ENCODE measurements at regions not wholly inside any gene's neighbourhood (a gene's known extent, or its start where the extent isn't known, plus 50 kb on each side); places are given as distances from the start of the nearest gene placed in this dataset.

- no peaks in the 10 kb centered on the region for H3F3A ChIP-seq (ENCODE audit: control insufficient read depth, insufficient read depth)
- H3K4me3 ChIP-seq (ENCODE audit: low read length): no peak overlapping the region
- H3K36me3 ChIP-seq (ENCODE audit: control insufficient read depth, low read length): no peaks in the 10 kb centered on the region
- H3K27me3 ChIP-seq (ENCODE audit: control insufficient read depth, low read length): no peaks in the 10 kb centered on the region
- H3K79me2 ChIP-seq (ENCODE audit: control insufficient read depth, low read length): no peaks in the 10 kb centered on the region
- TF ChIP-seq EZH2phosphoT487 (IDR thresholded peaks at IDR 0.05; ENCODE audit: borderline replicate concordance, low read length) (no peak), CTCF (IDR thresholded peaks at IDR 0.05; ENCODE audit: low read depth, low read length, poor library complexity, severe bottlenecking) (no peak)
- H3K9me2 ChIP-seq (replicated peaks; ENCODE audit: control insufficient read depth, low read length): no peaks in the 10 kb centered on the region
- H4K20me1 ChIP-seq (ENCODE audit: control insufficient read depth, insufficient read depth, low read depth, low read length): no peaks in the 10 kb centered on the region
- H3K4me2 ChIP-seq (ENCODE audit: low read length): no peak overlapping the region
- no peak overlapping the region for H3K27ac ChIP-seq (ENCODE audit: low read depth, low read length)
- no peaks in the 10 kb centered on the region for H3K9me3 ChIP-seq (ENCODE audit: control insufficient read depth, insufficient read depth, low read length)
- no peaks in the 10 kb centered on the region for H3K4me1 ChIP-seq (ENCODE audit: control insufficient read depth, low read length)
These were observed 840.7 kb upstream of the ADAMTS5 start for GRCh38 chr21:27807596-27807995.

GRCh38 chr21:27806281-27806680 lies 839.4 kb upstream of the ADAMTS5 start:
- Histone ChIP-seq H3K9me2 (replicated peaks; ENCODE audit: control insufficient read depth, low read length) (no peaks in the 10 kb centered on the region), H4K20me1 (ENCODE audit: control insufficient read depth, insufficient read depth, low read depth, low read length) (no peaks in the 10 kb centered on the region), H3K27ac (ENCODE audit: low read depth, low read length) (no peak overlapping the region), H3K9me3 (ENCODE audit: control insufficient read depth, insufficient read depth, low read length) (no peaks in the 10 kb centered on the region), H3K79me2 (ENCODE audit: control insufficient read depth, low read length) (no peaks in the 10 kb centered on the region), H3K4me3 (ENCODE audit: low read length) (no peak overlapping the region), H3K4me1 (ENCODE audit: control insufficient read depth, low read length) (no peaks in the 10 kb centered on the region), H3F3A (ENCODE audit: control insufficient read depth, insufficient read depth) (no peaks in the 10 kb centered on the region), H3K36me3 (ENCODE audit: control insufficient read depth, low read length) (no peaks in the 10 kb centered on the region), H3K27me3 (ENCODE audit: control insufficient read depth, low read length) (no peaks in the 10 kb centered on the region), H3K4me2 (ENCODE audit: low read length) (no peak overlapping the region)
- no peak for TF ChIP-seq CTCF (IDR thresholded peaks at IDR 0.05; ENCODE audit: low read depth, low read length, poor library complexity, severe bottlenecking)
- no peak for TF ChIP-seq EZH2phosphoT487 (IDR thresholded peaks at IDR 0.05; ENCODE audit: borderline replicate concordance, low read length)

GRCh38 chr21:27805696-27806095 lies 838.8 kb upstream of the ADAMTS5 start:
- H3K4me1 ChIP-seq (ENCODE audit: control insufficient read depth, low read length): no peaks in the 10 kb centered on the region
- no peaks in the 10 kb centered on the region for H3K27me3 ChIP-seq (ENCODE audit: control insufficient read depth, low read length)
- H3K9me3 ChIP-seq (ENCODE audit: control insufficient read depth, insufficient read depth, low read length): no peaks in the 10 kb centered on the region
- no peak overlapping the region for H3K4me2 ChIP-seq (ENCODE audit: low read length)
- H3K4me3 ChIP-seq (ENCODE audit: low read length): no peak overlapping the region
- no peaks in the 10 kb centered on the region for H3K79me2 ChIP-seq (ENCODE audit: control insufficient read depth, low read length)
- H3F3A ChIP-seq (ENCODE audit: control insufficient read depth, insufficient read depth): no peaks in the 10 kb centered on the region
- H3K27ac ChIP-seq (ENCODE audit: low read depth, low read length): no peak overlapping the region
- no peaks in the 10 kb centered on the region for H3K9me2 ChIP-seq (replicated peaks; ENCODE audit: control insufficient read depth, low read length)
- H3K36me3 ChIP-seq (ENCODE audit: control insufficient read depth, low read length): no peaks in the 10 kb centered on the region
- H4K20me1 ChIP-seq (ENCODE audit: control insufficient read depth, insufficient read depth, low read depth, low read length): no peaks in the 10 kb centered on the region
- TF ChIP-seq CTCF (IDR thresholded peaks at IDR 0.05; ENCODE audit: low read depth, low read length, poor library complexity, severe bottlenecking) (no peak), EZH2phosphoT487 (IDR thresholded peaks at IDR 0.05; ENCODE audit: borderline replicate concordance, low read length) (no peak)

- Histone ChIP-seq H3K36me3 (ENCODE audit: control insufficient read depth, low read length) (no peaks in the 10 kb centered on the region), H3K4me3 (ENCODE audit: low read length) (no peak overlapping the region), H3K79me2 (ENCODE audit: control insufficient read depth, low read length) (no peaks in the 10 kb centered on the region), H3K9me2 (replicated peaks; ENCODE audit: control insufficient read depth, low read length) (no peaks in the 10 kb centered on the region), H3K27ac (ENCODE audit: low read depth, low read length) (no peak overlapping the region), H4K20me1 (ENCODE audit: control insufficient read depth, insufficient read depth, low read depth, low read length) (no peaks in the 10 kb centered on the region), H3K4me2 (ENCODE audit: low read length) (no peak overlapping the region), H3K27me3 (ENCODE audit: control insufficient read depth, low read length) (no peaks in the 10 kb centered on the region), H3F3A (ENCODE audit: control insufficient read depth, insufficient read depth) (no peaks in the 10 kb centered on the region), H3K9me3 (ENCODE audit: control insufficient read depth, insufficient read depth, low read length) (no peaks in the 10 kb centered on the region), H3K4me1 (ENCODE audit: control insufficient read depth, low read length) (no peaks in the 10 kb centered on the region)
- TF ChIP-seq CTCF (IDR thresholded peaks at IDR 0.05; ENCODE audit: low read depth, low read length, poor library complexity, severe bottlenecking) (no peak), EZH2phosphoT487 (IDR thresholded peaks at IDR 0.05; ENCODE audit: borderline replicate concordance, low read length) (no peak)
These were observed 837.6 kb upstream of the ADAMTS5 start for GRCh38 chr21:27804515-27804914.
